OCI-LY1 (cell line): ENCODE measurements at regions not wholly inside any gene's neighbourhood (a gene's known extent, or its start where the extent isn't known, plus 50 kb on each side); places are given as distances from the start of the nearest gene placed in this dataset.

Experiments
- EZH2 ChIP-seq: fragments of 200-600 bp; sonication (generic), shearing (Covaris generic); IDR thresholded peaks from 2 replicates; pipeline ENCODE4 v1.8.0; 2017; ENCODE audit warnings: borderline replicate concordance, mixed run types, mild to moderate bottlenecking, antibody characterized with exemption, low read length, moderate library complexity, mixed read lengths
- TF ChIP-seq, protein P1 (sequence below): fragments of 200-600 bp; sonication (generic), shearing (Covaris generic); IDR thresholded peaks from 2 replicates; pipeline ENCODE4 v1.5.1; 2017; ENCODE audit warnings: mild to moderate bottlenecking, antibody characterized with exemption, low read length, moderate library complexity, mixed read lengths

DNA sequence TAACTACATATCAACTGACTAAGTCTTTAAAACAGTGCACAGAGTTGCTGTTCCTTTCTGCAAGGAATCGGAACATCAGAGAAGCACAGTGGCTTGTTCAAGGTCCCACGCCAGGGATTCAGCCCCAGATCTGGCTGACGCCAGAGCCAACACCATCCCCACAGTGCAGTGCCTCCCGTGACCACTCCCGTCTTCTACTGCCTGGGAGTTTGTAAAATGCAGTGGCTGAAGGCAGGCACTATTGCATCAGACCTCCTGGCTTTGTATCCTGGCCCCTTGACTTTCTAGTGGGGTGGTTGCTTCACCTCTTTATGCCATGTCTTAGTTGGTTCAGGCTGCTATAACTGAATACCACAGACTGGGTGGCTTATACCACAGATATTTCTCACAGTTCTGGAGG is 131.0 kb downstream of the NSG2 start:
- TF ChIP-seq, protein P1, sequence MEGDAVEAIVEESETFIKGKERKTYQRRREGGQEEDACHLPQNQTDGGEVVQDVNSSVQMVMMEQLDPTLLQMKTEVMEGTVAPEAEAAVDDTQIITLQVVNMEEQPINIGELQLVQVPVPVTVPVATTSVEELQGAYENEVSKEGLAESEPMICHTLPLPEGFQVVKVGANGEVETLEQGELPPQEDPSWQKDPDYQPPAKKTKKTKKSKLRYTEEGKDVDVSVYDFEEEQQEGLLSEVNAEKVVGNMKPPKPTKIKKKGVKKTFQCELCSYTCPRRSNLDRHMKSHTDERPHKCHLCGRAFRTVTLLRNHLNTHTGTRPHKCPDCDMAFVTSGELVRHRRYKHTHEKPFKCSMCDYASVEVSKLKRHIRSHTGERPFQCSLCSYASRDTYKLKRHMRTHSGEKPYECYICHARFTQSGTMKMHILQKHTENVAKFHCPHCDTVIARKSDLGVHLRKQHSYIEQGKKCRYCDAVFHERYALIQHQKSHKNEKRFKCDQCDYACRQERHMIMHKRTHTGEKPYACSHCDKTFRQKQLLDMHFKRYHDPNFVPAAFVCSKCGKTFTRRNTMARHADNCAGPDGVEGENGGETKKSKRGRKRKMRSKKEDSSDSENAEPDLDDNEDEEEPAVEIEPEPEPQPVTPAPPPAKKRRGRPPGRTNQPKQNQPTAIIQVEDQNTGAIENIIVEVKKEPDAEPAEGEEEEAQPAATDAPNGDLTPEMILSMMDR: no peak
- TF ChIP-seq EZH2: no peak
